Esophagus muscularis mucosa (tissue), 4 donors: ENCODE measurements at regions not wholly inside any gene's neighbourhood (a gene's known extent, or its start where the extent isn't known, plus 50 kb on each side); places are given as distances from the start of the nearest gene placed in this dataset.

Experiments
- DNase-seq: peaks from one replicate; pipeline ENCODE4 v3.0.0-alpha.2; 2017; ENCODE audit errors: extremely low spot score
- H3K27ac ChIP-seq, 4 donors: fragments of 200-600 bp; sonication (generic); replicated peaks in 1 of 4; 1 replicate in 3 of 4; 2 replicates in 1 of 4; pipeline ENCODE4 v1.5.1; 2016 to 2019; ENCODE audit warnings: mild to moderate bottlenecking in 1 of 4
- H3K27me3 ChIP-seq, 4 donors: fragments of 200-600 bp; sonication (generic); one replicate each; pipeline versions ENCODE4 v1.5.1 to v1.6.0; 2016 to 2019
- H3K36me3 ChIP-seq, 4 donors: fragments of 200-600 bp; sonication (generic); one replicate each; pipeline ENCODE4 v1.5.1; 2016 to 2019
- H3K4me1 ChIP-seq, 4 donors: fragments of 200-600 bp; sonication (generic); one replicate each; pipeline ENCODE4 v1.5.1; 2016 to 2019
- H3K4me3 ChIP-seq, 4 donors: fragments of 200-600 bp; sonication (generic); 1 replicate in 2 of 4; 2 replicates in 2 of 4; pipeline ENCODE4 v1.5.1; 2016 to 2019; ENCODE audit warnings: mild to moderate bottlenecking in 4 of 4, moderate library complexity in 1 of 4
- H3K9me3 ChIP-seq, 4 donors: fragments of 200-600 bp; sonication (generic); 1 replicate in 3 of 4; 2 replicates in 1 of 4; pipeline ENCODE4 v1.5.1; 2016 to 2019
- EP300 ChIP-seq: sonication (generic); formaldehyde crosslinking; IDR thresholded peaks from one replicate; pipeline ENCODE4 v1.6.1; 2017; ENCODE audit warnings: antibody characterized with exemption
- POLR2A ChIP-seq: fragments of 450-650 bp; IDR thresholded peaks from one replicate; pipeline ENCODE4 v1.6.1; 2017; ENCODE audit warnings: antibody characterized with exemption, moderate library complexity, mild to moderate bottlenecking, low read depth
- POLR2AphosphoS5 ChIP-seq, 2 donors: sonication (generic); formaldehyde crosslinking; IDR thresholded peaks; one replicate each; pipeline ENCODE4 v1.6.1; 2017; ENCODE audit warnings: antibody characterized with exemption in 2 of 2
- WGBS: methylation state at CpG from one replicate; pipeline ENCODE4 v1.1.5; 2018; 5-methylcytosine and 5-hydroxymethylcytosine counted together
- intact Hi-C: fragments of 100-400 bp; cut with DNase I; formaldehyde crosslinking; loops from one replicate; pipeline ENCODE4 v1.15.1; 2023
- TF ChIP-seq, protein P1 (sequence below), 3 experiments: fragments of 200-600 bp in 2 of 3; fragments of 450-650 bp in 1 of 3; sonication (generic) in 2 of 3; IDR thresholded peaks; one replicate each; pipeline ENCODE4 v1.5.1; 2017 to 2019; ENCODE audit warnings: antibody characterized with exemption in 3 of 3, mild to moderate bottlenecking in 2 of 3, moderate library complexity in 1 of 3

DNA sequence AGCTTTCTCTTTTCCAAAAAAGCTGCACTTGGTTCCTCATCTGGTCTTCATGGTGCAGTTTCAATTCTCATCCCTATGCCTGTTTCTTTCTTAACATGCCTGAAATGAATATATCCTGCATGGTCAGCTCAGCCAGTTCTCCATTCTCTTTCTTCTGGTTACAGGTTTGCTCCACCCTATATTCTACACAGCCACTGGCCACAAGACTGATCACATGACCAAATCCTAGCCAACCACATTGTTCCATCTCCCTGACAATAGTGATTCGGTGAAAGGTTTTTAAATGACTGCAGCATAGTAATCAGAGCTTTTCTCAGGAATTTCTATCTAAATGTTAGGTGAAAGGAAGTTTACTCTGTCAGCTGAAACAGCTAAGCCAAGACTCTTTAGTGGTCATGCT lies 891.4 kb downstream of the METTL15 start:
- intact Hi-C loops = loop anchor here (10.0 kb wide), 1 partner anchor 55 kb away; no protein-coding TSS in a partner anchor
- DNase-seq = no peak
- TF ChIP-seq, protein P1, sequence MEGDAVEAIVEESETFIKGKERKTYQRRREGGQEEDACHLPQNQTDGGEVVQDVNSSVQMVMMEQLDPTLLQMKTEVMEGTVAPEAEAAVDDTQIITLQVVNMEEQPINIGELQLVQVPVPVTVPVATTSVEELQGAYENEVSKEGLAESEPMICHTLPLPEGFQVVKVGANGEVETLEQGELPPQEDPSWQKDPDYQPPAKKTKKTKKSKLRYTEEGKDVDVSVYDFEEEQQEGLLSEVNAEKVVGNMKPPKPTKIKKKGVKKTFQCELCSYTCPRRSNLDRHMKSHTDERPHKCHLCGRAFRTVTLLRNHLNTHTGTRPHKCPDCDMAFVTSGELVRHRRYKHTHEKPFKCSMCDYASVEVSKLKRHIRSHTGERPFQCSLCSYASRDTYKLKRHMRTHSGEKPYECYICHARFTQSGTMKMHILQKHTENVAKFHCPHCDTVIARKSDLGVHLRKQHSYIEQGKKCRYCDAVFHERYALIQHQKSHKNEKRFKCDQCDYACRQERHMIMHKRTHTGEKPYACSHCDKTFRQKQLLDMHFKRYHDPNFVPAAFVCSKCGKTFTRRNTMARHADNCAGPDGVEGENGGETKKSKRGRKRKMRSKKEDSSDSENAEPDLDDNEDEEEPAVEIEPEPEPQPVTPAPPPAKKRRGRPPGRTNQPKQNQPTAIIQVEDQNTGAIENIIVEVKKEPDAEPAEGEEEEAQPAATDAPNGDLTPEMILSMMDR (IDR thresholded peaks at IDR 0.05) = no peak
- TF ChIP-seq POLR2A (no peak), POLR2AphosphoS5 (IDR thresholded peaks at IDR 0.05) (no peak), EP300 (no peak)
- no peak overlapping the region for H3K4me3 ChIP-seq
- H3K9me3 ChIP-seq = no peaks in the 10 kb centered on the region
- H3K27me3 ChIP-seq = no peaks in the 10 kb centered on the region
- H3K4me1 ChIP-seq = no peaks in the 10 kb centered on the region
- no peaks in the 10 kb centered on the region for H3K36me3 ChIP-seq
- no peak overlapping the region for H3K27ac ChIP-seq
- 93% methylated on average over 1 of the region's 1 CpG for WGBS

DNA sequence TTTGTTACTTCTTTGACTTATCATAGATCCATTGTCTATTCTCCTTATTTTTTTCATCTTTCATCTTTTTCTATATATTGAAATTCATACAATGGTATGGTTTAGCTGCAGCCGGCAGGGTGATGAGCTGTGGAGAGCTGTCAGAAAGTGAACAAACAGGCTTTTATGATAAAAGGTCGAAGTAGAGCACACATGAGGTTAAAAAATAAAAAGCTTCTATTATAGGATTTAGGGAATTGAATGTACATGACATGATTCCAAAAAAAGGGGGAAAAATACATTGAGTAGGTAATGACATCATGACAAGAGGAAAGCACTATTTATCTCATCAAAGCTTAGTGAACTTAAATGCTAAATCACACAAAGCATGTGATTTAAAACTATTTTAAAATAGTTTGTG lies 884.8 kb downstream of the METTL15 start:
- no peaks in the 10 kb centered on the region for H3K9me3 ChIP-seq
- no peaks in the 10 kb centered on the region for H3K4me1 ChIP-seq
- H3K4me3 ChIP-seq = no peak overlapping the region
- H3K36me3 ChIP-seq = no peaks in the 10 kb centered on the region
- H3K27ac ChIP-seq = no peak overlapping the region
- intact Hi-C loops = loop anchor here (10.0 kb wide), 1 partner anchor 62 kb away; no protein-coding TSS in a partner anchor
- no peak for DNase-seq
- 68% methylated on average over 2 of the region's 2 CpGs for WGBS
- TF ChIP-seq POLR2A (no peak), EP300 (no peak)
- TF ChIP-seq, protein P1 (IDR thresholded peaks at IDR 0.05) = no peak
- no peaks in the 10 kb centered on the region for H3K27me3 ChIP-seq

DNA sequence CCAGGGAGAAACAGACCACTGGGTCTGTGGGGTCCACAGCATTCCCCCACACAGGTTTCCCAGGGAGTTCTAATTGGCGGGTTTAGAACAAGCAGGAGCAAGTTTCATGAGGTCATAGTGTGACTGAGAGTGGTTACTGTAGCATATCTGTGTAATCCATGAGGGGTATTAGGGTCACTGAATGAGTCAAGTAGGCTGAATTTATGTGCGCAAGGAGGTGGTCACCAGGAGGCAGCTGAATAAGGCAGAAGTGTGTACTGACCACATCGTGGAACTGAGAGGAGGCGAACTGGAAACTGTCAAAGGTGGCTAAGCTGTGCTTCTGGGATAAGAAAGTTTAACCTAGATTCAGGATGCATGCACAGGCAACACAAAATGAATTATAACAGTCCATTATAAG lies 876.0 kb downstream of the METTL15 start:
- no peaks in the 10 kb centered on the region for H3K36me3 ChIP-seq
- 92% methylated on average over 4 of the region's 4 CpGs for WGBS
- H3K9me3 ChIP-seq = no peaks in the 10 kb centered on the region
- H3K27me3 ChIP-seq = no peaks in the 10 kb centered on the region
- no peak overlapping the region for H3K27ac ChIP-seq
- no peak overlapping the region for H3K4me3 ChIP-seq
- intact Hi-C loops = no loop called here
- H3K4me1 ChIP-seq = no peaks in the 10 kb centered on the region
- no peak for DNase-seq
- no peak for TF ChIP-seq POLR2A

DNA sequence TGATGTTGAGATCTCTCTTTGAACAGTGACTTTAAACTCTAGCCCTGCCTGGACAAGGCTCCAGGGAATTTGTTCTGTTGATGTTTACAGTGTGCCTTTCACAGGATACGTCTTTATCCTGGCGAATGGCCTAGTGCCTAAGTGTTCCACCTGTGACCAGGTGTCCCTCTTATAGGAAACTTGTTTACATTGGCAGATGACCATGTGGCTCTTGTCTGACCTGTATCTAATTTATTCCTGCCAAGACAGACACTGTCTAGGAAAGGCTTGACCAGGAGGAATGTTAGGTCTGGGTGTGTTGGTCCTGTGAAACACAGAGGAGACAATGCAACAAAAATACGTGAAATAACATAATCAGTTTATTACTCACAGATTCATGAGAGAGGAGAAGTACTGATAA lies 875.6 kb downstream of the METTL15 start:
- Histone ChIP-seq H3K9me3 (no peaks in the 10 kb centered on the region), H3K36me3 (no peaks in the 10 kb centered on the region), H3K4me3 (no peak overlapping the region), H3K27ac (no peak overlapping the region), H3K27me3 (no peaks in the 10 kb centered on the region), H3K4me1 (no peaks in the 10 kb centered on the region)
- TF ChIP-seq EP300 = no peak
- TF ChIP-seq POLR2A = no peak
- TF ChIP-seq POLR2AphosphoS5 (IDR thresholded peaks at IDR 0.05) = no peak
- TF ChIP-seq, protein P1 (IDR thresholded peaks at IDR 0.05) = no peak
- DNase-seq = no peak
- intact Hi-C loops = no loop called here
- 87% methylated on average over 3 of the region's 3 CpGs for WGBS

DNA sequence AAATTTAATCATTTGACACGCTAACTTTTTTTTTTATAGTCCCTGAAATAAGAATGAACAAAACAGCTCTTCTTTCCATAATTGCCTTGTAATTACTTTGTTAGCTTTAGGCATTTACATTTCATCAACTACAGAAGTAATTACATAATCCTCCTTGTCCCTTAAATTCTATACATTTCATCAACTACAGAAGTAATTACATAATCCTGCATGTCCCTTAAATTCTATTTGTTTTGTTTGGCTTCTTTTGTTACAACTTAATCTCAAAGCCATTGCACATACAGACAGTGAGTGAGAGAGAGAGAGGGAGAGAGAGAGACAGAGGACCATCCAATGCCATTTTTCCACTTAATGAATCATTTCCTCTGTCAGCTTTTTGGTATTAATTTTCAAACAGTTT lies 873.2 kb downstream of the METTL15 start:
- 47% methylated on average over 1 of the region's 1 CpG for WGBS
- TF ChIP-seq, protein P1 (IDR thresholded peaks at IDR 0.05) = no peak
- TF ChIP-seq POLR2AphosphoS5 (IDR thresholded peaks at IDR 0.05) (no peak), EP300 (no peak), POLR2A (no peak)
- no peak for DNase-seq
- no peak overlapping the region for H3K27ac ChIP-seq
- no peaks in the 10 kb centered on the region for H3K4me1 ChIP-seq
- intact Hi-C loops = no loop called here
- no peaks in the 10 kb centered on the region for H3K9me3 ChIP-seq
- no peaks in the 10 kb centered on the region for H3K36me3 ChIP-seq
- no peak overlapping the region for H3K4me3 ChIP-seq
- H3K27me3 ChIP-seq = no peaks in the 10 kb centered on the region
